PC-9 (cell line): ENCODE measurements at regions not wholly inside any gene's neighbourhood (a gene's known extent, or its start where the extent isn't known, plus 50 kb on each side); places are given as distances from the start of the nearest gene placed in this dataset.

Experiments used
- BruUV-seq: library from RNA; stranded (reverse); fragments of 400-500 nt; replicated peaks from 2 replicates; lab custom pipeline; 2021; lab: Mats Ljungman, UMichigan
- CTCF ChIA-PET: fragments of 300-600 bp; sonication (Branson Sonifier 250); formaldehyde crosslinking; loops from one replicate; lab custom pipeline; 2022; ENCODE audit warnings: antibody characterized with exemption; lab: Charles Lee
- POLR2A ChIA-PET: fragments of 300-600 bp; sonication (Branson Sonifier 250); formaldehyde crosslinking; loops from one replicate; lab custom pipeline; 2022; ENCODE audit warnings: antibody characterized with exemption; ENCODE audit not compliant: unreplicated experiment; lab: Charles Lee
- DNase-seq, 2 experiments: peaks; one replicate each; pipeline versions ENCODE4 v3.0.0 to v3.0.0-alpha.2; 2015 to 2022; ENCODE audit warnings: mixed read lengths in 1 of 2
- H2AFZ ChIP-seq: fragments of 200-600 bp; sonication (generic); 2 replicates; pipeline ENCODE4 v1.8.1; 2017; ENCODE audit warnings: antibody characterized with exemption
- H3F3A ChIP-seq: fragments of 200-600 bp; sonication (generic); 2 replicates; pipeline ENCODE4 v1.8.1; 2017; ENCODE audit warnings: antibody characterized with exemption, mild to moderate bottlenecking, low read depth; ENCODE audit not compliant: insufficient read depth
- H3K27ac ChIP-seq: fragments of 200-600 bp; sonication (generic); 2 replicates; pipeline ENCODE4 v1.6.1; 2016; ENCODE audit warnings: mixed run types
- H3K27me3 ChIP-seq: fragments of 200-600 bp; sonication (generic); 2 replicates; pipeline ENCODE4 v1.6.1; 2016; ENCODE audit warnings: low read depth, mixed run types; ENCODE audit not compliant: insufficient read depth
- H3K36me3 ChIP-seq: fragments of 200-600 bp; sonication (generic); 2 replicates; pipeline ENCODE4 v1.6.1; 2016; ENCODE audit warnings: low read depth, mixed run types
- H3K4me1 ChIP-seq: fragments of 200-600 bp; sonication (generic); replicated peaks from 2 replicates; pipeline ENCODE4 v1.6.1; 2016; ENCODE audit warnings: mixed run types; ENCODE audit not compliant: insufficient read depth
- H3K4me2 ChIP-seq: fragments of 200-600 bp; sonication (generic); 2 replicates; pipeline ENCODE4 v1.6.1; 2017; ENCODE audit warnings: mixed run types
- H3K4me3 ChIP-seq: fragments of 200-600 bp; sonication (generic); 2 replicates; pipeline ENCODE4 v1.6.1; 2016; ENCODE audit warnings: mixed run types
- H3K79me2 ChIP-seq: fragments of 200-600 bp; sonication (generic); 2 replicates; pipeline ENCODE4 v1.6.1; 2017; ENCODE audit warnings: low read depth, mixed run types
- H3K9me2 ChIP-seq: fragments of 200-600 bp; sonication (generic); 2 replicates; pipeline ENCODE4 v1.8.1; 2017; ENCODE audit warnings: mild to moderate bottlenecking; ENCODE audit not compliant: insufficient read depth
- H3K9me3 ChIP-seq: fragments of 200-600 bp; sonication (generic); 2 replicates; pipeline ENCODE4 v1.8.1; 2016; ENCODE audit warnings: low read depth; ENCODE audit not compliant: insufficient read depth
- H4K20me1 ChIP-seq: fragments of 200-600 bp; sonication (generic); 2 replicates; pipeline ENCODE4 v1.8.1; 2017; ENCODE audit not compliant: insufficient read depth
- CTCF ChIP-seq: fragments of 200-600 bp; sonication (generic); conservative IDR thresholded peaks from 2 replicates; pipeline ENCODE4 v1.6.1; 2017; ENCODE audit warnings: mixed run types, antibody characterized with exemption, mild to moderate bottlenecking, moderate library complexity
- EZH2 ChIP-seq: fragments of 200-600 bp; sonication (generic); IDR thresholded peaks from 2 replicates; pipeline ENCODE4 v1.8.0; 2017; ENCODE audit warnings: antibody characterized with exemption, low read depth
- intact Hi-C: fragments of 100-400 bp; cut with micrococcal nuclease; formaldehyde crosslinking; loops from one replicate; pipeline ENCODE4 v1.10.0; 2022; ENCODE audit not compliant: unreplicated experiment

GRCh38 chr22:27591060-27591459, 210.5 kb downstream of the MN1 start:
- Histone ChIP-seq H3K9me2 (no peaks in the 10 kb centered on the region), H3K36me3 (no peaks in the 10 kb centered on the region), H2AFZ (no peak overlapping the region), H3F3A (no peaks in the 10 kb centered on the region), H3K79me2 (no peaks in the 10 kb centered on the region), H3K9me3 (no peaks in the 10 kb centered on the region), H3K27ac (no peak overlapping the region), H3K4me1 (no peaks in the 10 kb centered on the region), H3K4me2 (no peak overlapping the region), H3K27me3 (no peaks in the 10 kb centered on the region), H4K20me1 (no peaks in the 10 kb centered on the region), H3K4me3 (no peak overlapping the region)
- DNase-seq: no peak
- no TSS peak for BruUV-seq
- intact Hi-C loops: no loop called here
- CTCF ChIA-PET: no interaction called here
- TF ChIP-seq CTCF (no peak), EZH2 (no peak)
- POLR2A ChIA-PET: no interaction called here

- POLR2A ChIA-PET: no interaction called here
- H2AFZ ChIP-seq: no peak overlapping the region
- H3K27ac ChIP-seq: no peak overlapping the region
- TF ChIP-seq CTCF: no peak
- H3K9me2 ChIP-seq: no peaks in the 10 kb centered on the region
- DNase-seq: no peak
- no TSS peak for BruUV-seq
- H3K79me2 ChIP-seq: no peaks in the 10 kb centered on the region
- H3K4me1 ChIP-seq: no peaks in the 10 kb centered on the region
- no peak overlapping the region for H3K4me2 ChIP-seq
- CTCF ChIA-PET: no interaction called here
- H3K27me3 ChIP-seq: no peaks in the 10 kb centered on the region
- H4K20me1 ChIP-seq: no peaks in the 10 kb centered on the region
- H3K36me3 ChIP-seq: no peaks in the 10 kb centered on the region
- no peaks in the 10 kb centered on the region for H3K9me3 ChIP-seq
- H3K4me3 ChIP-seq: no peak overlapping the region
- no peaks in the 10 kb centered on the region for H3F3A ChIP-seq
- intact Hi-C loops: no loop called here
Observed at GRCh38 chr22:27593378-27593777, 208.2 kb downstream of the MN1 start.

- intact Hi-C loops: no loop called here
- POLR2A ChIA-PET: no interaction called here
- no TSS peak for BruUV-seq
- H3K4me2 ChIP-seq: no peak overlapping the region
- H2AFZ ChIP-seq: no peak overlapping the region
- no peaks in the 10 kb centered on the region for H3K9me3 ChIP-seq
- no peaks in the 10 kb centered on the region for H3K36me3 ChIP-seq
- no peaks in the 10 kb centered on the region for H4K20me1 ChIP-seq
- CTCF ChIA-PET: no interaction called here
- H3K27ac ChIP-seq: no peak overlapping the region
- no peaks in the 10 kb centered on the region for H3F3A ChIP-seq
- TF ChIP-seq CTCF: no peak
- TF ChIP-seq EZH2: no peak
- H3K9me2 ChIP-seq: no peaks in the 10 kb centered on the region
- no peak overlapping the region for H3K4me3 ChIP-seq
- no peak for DNase-seq
- no peaks in the 10 kb centered on the region for H3K27me3 ChIP-seq
- H3K79me2 ChIP-seq: no peaks in the 10 kb centered on the region
- H3K4me1 ChIP-seq: no peaks in the 10 kb centered on the region
Observed at GRCh38 chr22:27594020-27594419, 207.5 kb downstream of the MN1 start.
